ENCODE measurements at regions not wholly inside any gene's neighbourhood (a gene's known extent, or its start where the extent isn't known, plus 50 kb on each side); places are given as distances from the start of the nearest gene placed in this dataset.

DNA sequence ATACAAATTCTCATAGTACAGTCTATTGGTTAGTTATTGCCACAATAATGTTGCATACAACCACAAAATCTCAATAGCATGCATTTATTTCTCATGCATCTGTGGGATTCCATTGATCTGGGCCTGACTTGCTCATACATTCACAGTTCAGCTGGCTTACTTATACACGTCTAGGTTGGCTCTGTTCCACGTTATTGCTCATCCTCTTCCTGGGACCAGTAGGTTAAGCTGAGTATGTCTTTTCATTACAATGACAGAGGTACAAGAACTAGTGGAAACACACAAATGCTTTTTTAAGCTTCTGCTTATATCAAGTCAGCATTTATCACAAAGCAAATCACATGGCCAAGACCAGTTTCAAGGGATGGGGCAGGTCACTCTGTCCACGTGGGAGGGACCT, 485.3 kb upstream of the BTBD3 start:
- peaks cover 24% of the 10 kb centered on the region for H3K9me3 Mint-ChIP-seq
- no peaks in the 10 kb centered on the region for H3K27me3 Mint-ChIP-seq (ENCODE audit: low read depth)
- TF ChIP-seq, protein P1, sequence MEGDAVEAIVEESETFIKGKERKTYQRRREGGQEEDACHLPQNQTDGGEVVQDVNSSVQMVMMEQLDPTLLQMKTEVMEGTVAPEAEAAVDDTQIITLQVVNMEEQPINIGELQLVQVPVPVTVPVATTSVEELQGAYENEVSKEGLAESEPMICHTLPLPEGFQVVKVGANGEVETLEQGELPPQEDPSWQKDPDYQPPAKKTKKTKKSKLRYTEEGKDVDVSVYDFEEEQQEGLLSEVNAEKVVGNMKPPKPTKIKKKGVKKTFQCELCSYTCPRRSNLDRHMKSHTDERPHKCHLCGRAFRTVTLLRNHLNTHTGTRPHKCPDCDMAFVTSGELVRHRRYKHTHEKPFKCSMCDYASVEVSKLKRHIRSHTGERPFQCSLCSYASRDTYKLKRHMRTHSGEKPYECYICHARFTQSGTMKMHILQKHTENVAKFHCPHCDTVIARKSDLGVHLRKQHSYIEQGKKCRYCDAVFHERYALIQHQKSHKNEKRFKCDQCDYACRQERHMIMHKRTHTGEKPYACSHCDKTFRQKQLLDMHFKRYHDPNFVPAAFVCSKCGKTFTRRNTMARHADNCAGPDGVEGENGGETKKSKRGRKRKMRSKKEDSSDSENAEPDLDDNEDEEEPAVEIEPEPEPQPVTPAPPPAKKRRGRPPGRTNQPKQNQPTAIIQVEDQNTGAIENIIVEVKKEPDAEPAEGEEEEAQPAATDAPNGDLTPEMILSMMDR (IDR thresholded peaks at IDR 0.05; ENCODE audit: unreplicated experiment in 3 of 3) = no peak
- H3K4me1 Mint-ChIP-seq = peaks cover 21% of the 10 kb centered on the region
- H3K36me3 Mint-ChIP-seq (ENCODE audit: low read depth) = peaks cover 11% of the 10 kb centered on the region
- no peak overlapping the region for H3K27ac Mint-ChIP-seq
- no peak overlapping the region for H3K4me3 Mint-ChIP-seq

DNA sequence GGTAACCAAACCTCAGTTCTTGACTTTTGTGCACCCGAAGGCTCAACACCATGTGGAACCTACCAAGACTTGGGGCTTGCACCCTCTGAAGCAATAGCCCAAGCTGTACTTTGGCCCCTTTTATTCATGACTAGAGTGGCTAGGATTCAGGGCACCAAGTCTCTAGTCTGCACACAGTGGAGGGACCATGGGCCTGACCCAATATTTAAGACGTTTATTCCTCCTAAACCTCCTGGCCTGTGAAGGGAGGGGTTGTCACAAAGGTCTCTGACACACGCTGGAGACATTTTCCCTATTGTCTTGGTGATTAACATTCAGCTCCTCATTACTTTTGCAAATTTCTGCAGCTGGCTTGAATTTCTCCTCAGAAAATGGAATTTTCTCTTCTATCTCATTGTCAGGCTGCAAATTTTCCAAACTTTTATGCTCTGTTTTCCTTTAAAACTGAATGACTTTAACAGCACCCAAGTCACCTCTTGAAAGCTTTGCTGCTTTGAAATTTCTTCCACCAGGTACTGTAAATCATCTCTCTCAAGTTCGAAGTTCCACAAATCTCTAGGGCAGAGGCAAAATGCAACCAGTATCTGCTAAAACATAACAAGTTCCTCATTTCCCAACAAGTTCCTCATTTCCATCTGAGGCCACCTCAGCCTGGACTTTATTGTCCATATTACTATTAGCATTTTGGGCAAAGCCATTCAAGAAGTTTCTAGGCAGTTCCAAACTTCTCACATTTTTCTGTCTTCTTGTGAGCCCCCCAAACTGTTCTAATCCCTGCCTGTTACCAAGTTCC, 481.4 kb upstream of the BTBD3 start:
- H3K9me3 Mint-ChIP-seq = peaks cover 32% of the 10 kb centered on the region
- no peak overlapping the region for H3K4me3 Mint-ChIP-seq
- H3K27ac Mint-ChIP-seq = no peak overlapping the region
- no peaks in the 10 kb centered on the region for H3K27me3 Mint-ChIP-seq (ENCODE audit: low read depth)
- no peaks in the 10 kb centered on the region for H3K4me1 Mint-ChIP-seq
- peaks cover 11% of the 10 kb centered on the region for H3K36me3 Mint-ChIP-seq (ENCODE audit: low read depth)
- TF ChIP-seq, protein P1 (IDR thresholded peaks at IDR 0.05; ENCODE audit: unreplicated experiment in 3 of 3) = no peak

DNA sequence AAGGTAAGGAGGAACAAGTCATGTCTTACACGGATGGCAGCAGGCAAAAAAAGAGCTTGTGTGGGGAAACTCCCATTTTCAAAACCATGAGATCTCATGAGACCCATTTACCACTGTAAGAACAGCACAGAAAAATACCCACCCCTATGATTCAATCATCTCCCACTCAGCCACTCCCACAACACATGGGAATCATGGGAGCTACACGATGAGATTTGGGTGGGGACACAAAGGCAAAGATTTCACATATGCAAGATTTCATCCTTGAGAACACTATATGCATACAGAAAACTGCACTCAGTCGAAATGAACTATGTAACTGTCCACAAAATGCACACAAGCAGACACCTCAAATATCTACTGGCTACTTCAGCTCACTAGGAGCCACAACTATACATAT, 480.6 kb upstream of the BTBD3 start:
- Mint-ChIP-seq H3K36me3 (ENCODE audit: low read depth) (peaks cover 11% of the 10 kb centered on the region), H3K27ac (no peak overlapping the region), H3K4me3 (no peak overlapping the region), H3K9me3 (peaks cover 32% of the 10 kb centered on the region), H3K27me3 (ENCODE audit: low read depth) (no peaks in the 10 kb centered on the region), H3K4me1 (peaks cover 3% of the 10 kb centered on the region)
- TF ChIP-seq, protein P1 (IDR thresholded peaks at IDR 0.05; ENCODE audit: unreplicated experiment in 3 of 3) = no peak

DNA sequence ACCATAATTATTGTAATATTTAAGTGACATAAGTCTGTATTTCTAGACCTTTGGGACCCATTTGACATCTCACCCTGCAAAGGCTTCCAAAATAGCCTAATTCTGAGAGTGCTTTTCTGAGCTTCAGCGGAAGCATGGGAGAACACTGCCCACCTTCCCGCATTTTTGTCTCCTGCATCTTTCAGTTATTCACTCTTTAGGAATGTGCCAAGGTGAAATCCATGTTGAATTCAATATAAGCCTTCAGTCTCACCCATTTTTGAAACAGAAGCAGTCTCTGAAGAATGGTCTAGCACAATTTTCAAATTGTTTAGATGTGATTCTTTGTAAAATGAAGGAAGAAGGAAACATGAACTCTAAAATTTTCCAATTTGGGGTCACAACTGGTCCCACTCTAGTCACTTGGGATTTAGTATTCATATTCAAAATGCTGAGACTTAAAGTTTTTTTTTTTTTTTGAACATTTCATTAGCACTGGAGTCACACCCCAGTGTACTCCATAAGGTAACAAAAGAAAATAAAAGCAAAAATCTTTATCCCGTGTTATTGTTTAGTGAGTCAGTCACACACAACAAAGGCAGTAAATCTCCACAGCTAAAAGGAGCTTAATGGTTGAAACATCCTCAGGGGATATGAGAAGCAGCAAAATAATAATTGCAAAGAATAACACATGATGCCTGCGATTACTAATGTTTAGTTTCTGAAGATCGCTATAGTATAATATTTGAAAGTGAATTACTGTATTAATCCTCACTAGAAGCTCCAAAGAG, 479.9 kb upstream of the BTBD3 start:
- Mint-ChIP-seq H3K4me1 (peaks cover 8% of the 10 kb centered on the region), H3K36me3 (ENCODE audit: low read depth) (peaks cover 11% of the 10 kb centered on the region), H3K27me3 (ENCODE audit: low read depth) (no peaks in the 10 kb centered on the region), H3K27ac (no peak overlapping the region), H3K9me3 (peaks cover 32% of the 10 kb centered on the region), H3K4me3 (no peak overlapping the region)
- TF ChIP-seq, protein P1 (IDR thresholded peaks at IDR 0.05; ENCODE audit: unreplicated experiment in 3 of 3) = no peak

DNA sequence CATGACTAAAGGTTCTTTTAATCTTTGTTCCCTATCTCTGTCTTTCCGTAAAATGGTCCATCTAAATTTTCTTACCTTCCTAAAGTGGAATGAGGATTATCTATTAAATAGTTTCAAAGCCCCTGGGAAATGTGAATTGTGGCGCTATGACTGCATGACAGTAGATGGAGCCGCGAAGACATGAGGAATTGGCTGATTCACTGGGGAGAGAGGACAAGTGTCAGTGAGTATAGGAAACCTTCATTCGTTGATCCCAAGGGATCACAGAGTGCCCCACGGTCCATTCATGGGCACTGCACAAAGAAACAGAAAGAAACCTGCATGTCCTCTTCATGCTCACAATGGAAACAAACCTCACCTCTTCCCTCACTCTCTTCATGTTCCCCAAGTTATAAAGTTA, 479.3 kb upstream of the BTBD3 start:
- Mint-ChIP-seq H3K9me3 (peaks cover 32% of the 10 kb centered on the region), H3K27ac (no peak overlapping the region), H3K4me1 (peaks cover 14% of the 10 kb centered on the region), H3K36me3 (ENCODE audit: low read depth) (peaks cover 11% of the 10 kb centered on the region), H3K27me3 (ENCODE audit: low read depth) (no peaks in the 10 kb centered on the region), H3K4me3 (no peak overlapping the region)
- TF ChIP-seq, protein P1 (IDR thresholded peaks at IDR 0.05; ENCODE audit: unreplicated experiment in 3 of 3) = no peak

All from nephron (organoid).